ENCODE measurements at regions not wholly inside any gene's neighbourhood (a gene's known extent, or its start where the extent isn't known, plus 50 kb on each side); places are given as distances from the start of the nearest gene placed in this dataset.

- H3K4me1 Mint-ChIP-seq, result no peaks in the 10 kb centered on the region
- Histone ChIP-seq H3K4me3 (no peak overlapping the region), H3K79me2 (replicated peaks; ENCODE audit: insufficient read depth) (no peaks in the 10 kb centered on the region), H2AFZ (no peak overlapping the region), H3K27me3 (ENCODE audit: insufficient read depth) (no peaks in the 10 kb centered on the region), H4K20me1 (replicated peaks; ENCODE audit: insufficient read depth) (no peaks in the 10 kb centered on the region), H3K36me3 (ENCODE audit: insufficient read depth) (no peaks in the 10 kb centered on the region), H3K4me2 (no peak overlapping the region), H3K27ac (ENCODE audit: low read depth) (no peak overlapping the region), H3F3A (replicated peaks; ENCODE audit: low read depth) (no peaks in the 10 kb centered on the region), H3K4me1 (ENCODE audit: insufficient read depth) (no peaks in the 10 kb centered on the region), H3K9me2 (ENCODE audit: insufficient read depth) (no peaks in the 10 kb centered on the region)
- ATAC-seq (no peak), DNase-seq (ENCODE audit: low spot score) (no peak)
- no peaks in the 10 kb centered on the region for H3K27me3 Mint-ChIP-seq (ENCODE audit: insufficient read depth, low read depth, poor library complexity)
- no peak overlapping the region for H3K27ac Mint-ChIP-seq
- H3K4me3 Mint-ChIP-seq, result no peak overlapping the region
- no peak for TF ChIP-seq ETS1 (IDR thresholded peaks at IDR 0.05)
- no peak for TF ChIP-seq JUNB (IDR thresholded peaks at IDR 0.05; ENCODE audit: unreplicated experiment)
- TF ChIP-seq POLR2AphosphoS5 (IDR thresholded peaks at IDR 0.05; ENCODE audit: low read depth), result no peak
- TF ChIP-seq REST (IDR thresholded peaks at IDR 0.05; ENCODE audit: unreplicated experiment), result no peak
- no peak for TF ChIP-seq ZNF114 (CRISPR knock-in tag; IDR thresholded peaks at IDR 0.05)
- no peak for TF ChIP-seq EZH2 (IDR thresholded peaks at IDR 0.05; ENCODE audit: low read depth, unreplicated experiment)
- TF ChIP-seq NANOG (IDR thresholded peaks at IDR 0.05; ENCODE audit: borderline replicate concordance), result no peak
- H3K36me3 Mint-ChIP-seq (ENCODE audit: low read depth), result no peaks in the 10 kb centered on the region
- no peaks in the 10 kb centered on the region for H3K9me3 Mint-ChIP-seq
Observed at GRCh38 chr17:70929226-70929625, 759.9 kb downstream of the KCNJ2 start.

GRCh38 chr17:70934231-70934630 lies 764.9 kb downstream of the KCNJ2 start:
- H3K9me2 ChIP-seq (ENCODE audit: insufficient read depth), result no peaks in the 10 kb centered on the region; the same call in 1 of the 2 replicates
- Mint-ChIP-seq H3K27ac (no peak overlapping the region), H3K4me3 (no peak overlapping the region), H3K9me3 (no peaks in the 10 kb centered on the region), H3K27me3 (ENCODE audit: insufficient read depth, low read depth, poor library complexity) (no peaks in the 10 kb centered on the region), H3K36me3 (ENCODE audit: low read depth) (no peaks in the 10 kb centered on the region), H3K4me1 (peaks cover 7% of the 10 kb centered on the region)
- no peak overlapping the region for H3K4me3 ChIP-seq
- H3K36me3 ChIP-seq (ENCODE audit: insufficient read depth), result no peaks in the 10 kb centered on the region
- H3F3A ChIP-seq (replicated peaks; ENCODE audit: low read depth), result no peaks in the 10 kb centered on the region
- H3K4me1 ChIP-seq (ENCODE audit: insufficient read depth), result no peaks in the 10 kb centered on the region
- no peak overlapping the region for H2AFZ ChIP-seq
- ATAC-seq (no peak), DNase-seq (ENCODE audit: low spot score) (no peak)
- H3K27me3 ChIP-seq (ENCODE audit: insufficient read depth), result no peaks in the 10 kb centered on the region
- TF ChIP-seq ZNF114 (CRISPR knock-in tag; IDR thresholded peaks at IDR 0.05), result no peak
- TF ChIP-seq CTCF (conservative IDR thresholded peaks at IDR 0.05; ENCODE audit: low read depth in 2 of 2), result no peak
- TF ChIP-seq STAT1 (IDR thresholded peaks at IDR 0.05; ENCODE audit: unreplicated experiment), result no peak
- TF ChIP-seq JUNB (IDR thresholded peaks at IDR 0.05; ENCODE audit: unreplicated experiment), result no peak
- no peak for TF ChIP-seq POLR2AphosphoS5 (IDR thresholded peaks at IDR 0.05; ENCODE audit: low read depth)
- no peak for TF ChIP-seq ZNF331 (CRISPR knock-in tag; IDR thresholded peaks at IDR 0.05; ENCODE audit: low read depth)
- no peak for TF ChIP-seq CREB1 (CRISPR knock-in tag; IDR thresholded peaks at IDR 0.05; ENCODE audit: low read depth)
- no peak for TF ChIP-seq EZH2phosphoT487 (IDR thresholded peaks at IDR 0.05; ENCODE audit: unreplicated experiment)
- no peak for TF ChIP-seq ETS1 (IDR thresholded peaks at IDR 0.05)
- no peaks in the 10 kb centered on the region for H3K79me2 ChIP-seq (replicated peaks; ENCODE audit: insufficient read depth)
- H3K4me2 ChIP-seq, result no peak overlapping the region
- H4K20me1 ChIP-seq (replicated peaks; ENCODE audit: insufficient read depth), result no peaks in the 10 kb centered on the region
- H3K27ac ChIP-seq (ENCODE audit: low read depth), result no peak overlapping the region

Data from GM23338 (cell line).